ENCODE measurements at regions not wholly inside any gene's neighbourhood (a gene's known extent, or its start where the extent isn't known, plus 50 kb on each side); places are given as distances from the start of the nearest gene placed in this dataset.
A peak's percentile ranks its signal among the peaks of the same experiment; 100 is the strongest.
"Not testable (repeated sequence)": the region's sequence is repeated elsewhere in the genome, so short reads cannot be mapped to it uniquely, and the experiment has no call there.

GRCh38 chr7:121531175-121532070 is 135.3 kb upstream of the FAM3C start:
- no peak overlapping the region for H3K27ac Mint-ChIP-seq
- Histone ChIP-seq H3K4me1 (peaks cover 7% of the 10 kb centered on the region), H3K4me3 (no peak overlapping the region), H3K27me3 (no peaks in the 10 kb centered on the region), H3K36me3 (no peaks in the 10 kb centered on the region), H3K79me2 (ENCODE audit: low read depth) (no peaks in the 10 kb centered on the region), H2AFZ (replicated peaks) (no peak overlapping the region), H4K20me1 (ENCODE audit: low read depth) (no peaks in the 10 kb centered on the region), H3K9me3 (ENCODE audit: low read depth) (no peaks in the 10 kb centered on the region), H3K4me2 (no peak overlapping the region), H3F3A (ENCODE audit: low read depth) (no peaks in the 10 kb centered on the region), H3K27ac (no peak overlapping the region), H3K9ac (no peak overlapping the region)
- DNase-seq (ENCODE audit: low spot score), result no peak
- no peaks in the 10 kb centered on the region for H3K36me3 Mint-ChIP-seq
- H3K27me3 Mint-ChIP-seq (ENCODE audit: insufficient read depth, low read depth), result peaks cover 2% of the 10 kb centered on the region
- H3K9me3 Mint-ChIP-seq, result peaks cover 10% of the 10 kb centered on the region
- H3K4me3 Mint-ChIP-seq, result no peak overlapping the region
- TF ChIP-seq CTCF (IDR thresholded peaks at IDR 0.05), result no peak
- TF ChIP-seq EZH2 (IDR thresholded peaks at IDR 0.05), result no peak
- no peak for TF ChIP-seq EZH2phosphoT487 (IDR thresholded peaks at IDR 0.05)
- H3K4me1 Mint-ChIP-seq, result peaks cover 8% of the 10 kb centered on the region

- Mint-ChIP-seq H3K36me3 (no peaks in the 10 kb centered on the region), H3K27me3 (ENCODE audit: insufficient read depth, low read depth) (peaks cover 2% of the 10 kb centered on the region), H3K27ac (peak overlapping the region; percentile 20), H3K9me3 (peaks cover 10% of the 10 kb centered on the region), H3K4me3 (no peak overlapping the region), H3K4me1 (peaks cover 8% of the 10 kb centered on the region)
- Histone ChIP-seq H3K79me2 (ENCODE audit: low read depth) (no peaks in the 10 kb centered on the region), H4K20me1 (ENCODE audit: low read depth) (no peaks in the 10 kb centered on the region), H3K9me3 (ENCODE audit: low read depth) (no peaks in the 10 kb centered on the region), H3K4me2 (no peak overlapping the region), H2AFZ (replicated peaks) (no peak overlapping the region), H3K27ac (no peak overlapping the region), H3K4me3 (no peak overlapping the region), H3K4me1 (peaks cover 7% of the 10 kb centered on the region), H3K36me3 (no peaks in the 10 kb centered on the region), H3F3A (ENCODE audit: low read depth) (no peaks in the 10 kb centered on the region), H3K27me3 (no peaks in the 10 kb centered on the region), H3K9ac (no peak overlapping the region)
- no peak for TF ChIP-seq EZH2 (IDR thresholded peaks at IDR 0.05)
- TF ChIP-seq EZH2phosphoT487 (IDR thresholded peaks at IDR 0.05), result no peak
- no peak for TF ChIP-seq CTCF (IDR thresholded peaks at IDR 0.05)
- no peak for DNase-seq (ENCODE audit: low spot score)
Observed at GRCh38 chr7:121530227-121531174, 134.4 kb upstream of the FAM3C start.

- Histone ChIP-seq H3K79me2 (ENCODE audit: low read depth) (no peaks in the 10 kb centered on the region), H3K9me3 (ENCODE audit: low read depth) (no peaks in the 10 kb centered on the region), H3K4me2 (no peak overlapping the region), H3K4me1 (peaks cover 7% of the 10 kb centered on the region), H4K20me1 (ENCODE audit: low read depth) (no peaks in the 10 kb centered on the region), H3F3A (ENCODE audit: low read depth) (no peaks in the 10 kb centered on the region), H3K4me3 (no peak overlapping the region), H3K36me3 (no peaks in the 10 kb centered on the region), H3K9ac (no peak overlapping the region), H3K27ac (no peak overlapping the region), H2AFZ (replicated peaks) (peak overlapping the region; percentile 58), H3K27me3 (no peaks in the 10 kb centered on the region)
- Mint-ChIP-seq H3K9me3 (peaks cover 10% of the 10 kb centered on the region), H3K27ac (no peak overlapping the region), H3K4me1 (peaks cover 8% of the 10 kb centered on the region), H3K27me3 (ENCODE audit: insufficient read depth, low read depth) (peaks cover 2% of the 10 kb centered on the region), H3K36me3 (no peaks in the 10 kb centered on the region), H3K4me3 (no peak overlapping the region)
- TF ChIP-seq EZH2 (IDR thresholded peaks at IDR 0.05) (no peak), EZH2phosphoT487 (IDR thresholded peaks at IDR 0.05) (no peak), CTCF (IDR thresholded peaks at IDR 0.05) (no peak)
- no peak for DNase-seq (ENCODE audit: low spot score)
Observed at GRCh38 chr7:121529003-121529402, 132.9 kb upstream of the FAM3C start.

- not testable (repeated sequence) for H3K27ac Mint-ChIP-seq; DNase-seq (ENCODE audit: low spot score); H3K9me3 ChIP-seq (ENCODE audit: low read depth); H3K9me3 Mint-ChIP-seq; H3K4me1 Mint-ChIP-seq; H3K4me3 ChIP-seq; H3K27ac ChIP-seq; H2AFZ ChIP-seq (replicated peaks); H3K36me3 ChIP-seq; H3K79me2 ChIP-seq (ENCODE audit: low read depth); H3K27me3 Mint-ChIP-seq (ENCODE audit: insufficient read depth, low read depth); H3K27me3 ChIP-seq; H3F3A ChIP-seq (ENCODE audit: low read depth); H3K36me3 Mint-ChIP-seq; H4K20me1 ChIP-seq (ENCODE audit: low read depth); H3K4me2 ChIP-seq; H3K4me1 ChIP-seq; H3K9ac ChIP-seq; H3K4me3 Mint-ChIP-seq
Observed at GRCh38 chr7:121526210-121526609, 130.1 kb upstream of the FAM3C start.

All from neural progenitor cell (in vitro differentiated cells).